RWPE2 (cell line): ENCODE measurements at regions not wholly inside any gene's neighbourhood (a gene's known extent, or its start where the extent isn't known, plus 50 kb on each side); places are given as distances from the start of the nearest gene placed in this dataset.

Experiments
- ATAC-seq: fragments of 200-7000 bp; cut with Tn5 transposase; 3 replicates; pipeline ENCODE4 v1.9.1; 2021; ENCODE audit warnings: low read depth
- DNase-seq: peaks from one replicate; pipeline ENCODE4 v3.0.0-alpha.2; 2020; ENCODE audit warnings: low spot score
- H3K27ac ChIP-seq: fragments of 450-650 bp; 2 replicates; pipeline ENCODE4 v1.5.1; 2017; ENCODE audit warnings: mild to moderate bottlenecking; ENCODE audit not compliant: poor library complexity, severe bottlenecking
- H3K27me3 ChIP-seq: fragments of 250-450 bp; sonication (Bioruptor Pico); 2 replicates; pipeline ENCODE4 v1.5.1; 2021; ENCODE audit warnings: mild to moderate bottlenecking, moderate library complexity; ENCODE audit not compliant: insufficient read depth, poor library complexity, severe bottlenecking
- H3K36me3 ChIP-seq: fragments of 250-450 bp; sonication (Bioruptor Pico); 2 replicates; pipeline ENCODE4 v1.5.1; 2020; ENCODE audit warnings: low read depth, mild to moderate bottlenecking, moderate library complexity
- H3K4me1 ChIP-seq: fragments of 250-450 bp; sonication (Bioruptor Pico); 2 replicates; pipeline ENCODE4 v1.5.1; 2021; ENCODE audit warnings: mild to moderate bottlenecking, moderate library complexity; ENCODE audit not compliant: insufficient read depth, poor library complexity, severe bottlenecking
- H3K4me3 ChIP-seq: fragments of 250-450 bp; sonication (Bioruptor Pico); 2 replicates; pipeline ENCODE4 v1.5.1; 2021; ENCODE audit warnings: mild to moderate bottlenecking, moderate library complexity; ENCODE audit not compliant: severe bottlenecking
- H3K9me3 ChIP-seq: fragments of 250-450 bp; sonication (Bioruptor Pico); 2 replicates; pipeline ENCODE4 v1.5.1; 2021; ENCODE audit warnings: mild to moderate bottlenecking, moderate library complexity; ENCODE audit not compliant: severe bottlenecking
- CTCF ChIP-seq: fragments of 450-650 bp; IDR thresholded peaks from one replicate; pipeline ENCODE4 v1.5.1; 2017; ENCODE audit warnings: mild to moderate bottlenecking, moderate library complexity; ENCODE audit not compliant: poor library complexity, severe bottlenecking

GRCh38 chr13:63855457-63856118, 2439.9 kb upstream of the PCDH20 start:
- H3K4me3 ChIP-seq = no peak overlapping the region
- H3K36me3 ChIP-seq = no peaks in the 10 kb centered on the region
- no peak for TF ChIP-seq CTCF
- no peaks in the 10 kb centered on the region for H3K9me3 ChIP-seq
- DNase-seq (no peak), ATAC-seq (no peak)
- H3K27ac ChIP-seq = no peak overlapping the region
- no peaks in the 10 kb centered on the region for H3K27me3 ChIP-seq
- H3K4me1 ChIP-seq = no peaks in the 10 kb centered on the region

DNA sequence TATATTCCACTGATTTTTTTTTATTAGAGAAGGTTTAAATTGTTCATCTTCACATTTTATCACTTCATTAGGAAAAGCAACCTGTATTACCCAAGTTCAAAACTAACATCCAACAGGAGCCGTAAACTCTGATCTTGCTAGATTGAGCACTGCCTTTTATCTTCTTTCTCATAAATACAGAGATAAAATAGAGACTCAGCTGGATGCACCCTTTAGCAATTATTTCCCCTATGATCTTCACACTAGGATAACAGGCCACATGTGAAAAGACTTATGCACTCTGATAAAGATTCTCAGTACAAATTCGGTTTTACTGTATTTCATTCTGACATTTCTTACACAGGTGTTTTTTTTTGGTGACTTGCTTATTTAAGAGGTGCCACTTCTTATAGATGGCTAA, 2438.2 kb upstream of the PCDH20 start:
- H3K27ac ChIP-seq = no peak overlapping the region
- DNase-seq (no peak), ATAC-seq (no peak)
- no peaks in the 10 kb centered on the region for H3K27me3 ChIP-seq
- TF ChIP-seq CTCF = no peak
- no peak overlapping the region for H3K4me3 ChIP-seq
- H3K9me3 ChIP-seq = no peaks in the 10 kb centered on the region
- H3K4me1 ChIP-seq = no peaks in the 10 kb centered on the region
- H3K36me3 ChIP-seq = no peaks in the 10 kb centered on the region

DNA sequence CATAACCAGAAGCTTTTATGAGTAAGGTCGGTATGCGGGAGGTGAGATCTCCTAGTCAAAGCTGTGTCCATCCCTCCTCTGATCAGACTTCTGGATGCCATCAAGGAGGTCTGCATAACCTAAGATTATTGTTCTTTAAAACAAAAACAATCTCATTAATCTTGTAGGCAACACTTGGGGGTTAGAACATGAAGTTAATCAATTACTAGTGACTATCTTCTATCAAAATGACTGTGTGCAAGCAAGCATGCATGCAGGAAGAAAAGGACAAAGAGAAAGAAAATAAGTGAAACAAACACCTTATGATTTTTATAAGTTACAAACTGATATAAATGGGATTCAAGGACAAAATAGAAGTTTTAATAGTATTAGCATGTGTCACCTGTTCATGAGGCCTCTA, 2435.9 kb upstream of the PCDH20 start:
- H3K36me3 ChIP-seq = no peaks in the 10 kb centered on the region
- no peak for DNase-seq
- H3K27me3 ChIP-seq = no peaks in the 10 kb centered on the region
- TF ChIP-seq CTCF = no peak
- ATAC-seq = no peak
- H3K4me3 ChIP-seq = no peak overlapping the region
- H3K9me3 ChIP-seq = no peaks in the 10 kb centered on the region
- H3K27ac ChIP-seq = no peak overlapping the region
- no peaks in the 10 kb centered on the region for H3K4me1 ChIP-seq

GRCh38 chr13:63843766-63844699, 2428.4 kb upstream of the PCDH20 start:
- Histone ChIP-seq H3K9me3 (no peaks in the 10 kb centered on the region), H3K36me3 (no peaks in the 10 kb centered on the region), H3K4me1 (no peaks in the 10 kb centered on the region), H3K27me3 (no peaks in the 10 kb centered on the region), H3K27ac (no peak overlapping the region), H3K4me3 (no peak overlapping the region)
- DNase-seq = no peak
- ATAC-seq = no peak
- TF ChIP-seq CTCF = no peak
